Prostate gland (tissue), 2 donors: ENCODE measurements at regions not wholly inside any gene's neighbourhood (a gene's known extent, or its start where the extent isn't known, plus 50 kb on each side); places are given as distances from the start of the nearest gene placed in this dataset.

Experiments used
- CTCF ChIP-seq, 4 experiments: fragments of 200-600 bp in 2 of 4; fragments of 450-650 bp in 2 of 4; sonication (generic) in 2 of 4; IDR thresholded peaks; 1 replicate in 3 of 4; 2 replicates in 1 of 4; pipeline ENCODE4 v1.5.1; 2016 to 2019; ENCODE audit warnings: antibody characterized with exemption in 4 of 4, mild to moderate bottlenecking in 2 of 4, moderate library complexity in 2 of 4
- POLR2AphosphoS5 ChIP-seq: sonication (generic); formaldehyde crosslinking; IDR thresholded peaks from one replicate; pipeline ENCODE4 v1.6.1; 2017; ENCODE audit warnings: antibody characterized with exemption

DNA sequence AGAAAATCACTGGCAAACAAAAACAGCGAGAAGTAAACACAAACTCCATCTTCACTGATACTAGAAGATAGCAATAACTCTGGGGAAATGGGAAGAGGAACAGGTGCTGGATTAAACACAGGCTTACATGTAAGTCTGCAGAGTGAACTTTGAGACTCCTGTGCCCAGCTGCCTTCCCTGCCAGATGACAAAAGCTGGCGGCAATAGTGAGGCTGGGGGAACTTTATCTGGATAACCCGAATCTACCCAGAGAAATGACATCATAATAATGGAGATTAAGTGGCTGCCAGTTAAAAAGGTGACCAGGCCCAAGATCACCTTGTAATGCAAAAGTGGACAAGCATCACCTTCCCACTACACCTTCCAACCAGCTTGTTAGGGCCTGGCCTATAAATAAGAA, 184.5 kb downstream of the CHRM3 start:
- TF ChIP-seq CTCF (IDR thresholded peaks at IDR 0.05), result no peak
- no peak for TF ChIP-seq POLR2AphosphoS5
